NB4 (cell line): ENCODE measurements at regions not wholly inside any gene's neighbourhood (a gene's known extent, or its start where the extent isn't known, plus 50 kb on each side); places are given as distances from the start of the nearest gene placed in this dataset.

Source experiments
- CTCF ChIP-seq: IDR thresholded peaks from one replicate; pipeline ENCODE4 v1.5.1; 2012; ENCODE audit warnings: low read depth, low read length
- MAX ChIP-seq: IDR thresholded peaks from 2 replicates; pipeline ENCODE4 v1.6.1; 2011; ENCODE audit warnings: low read depth, low read length

- TF ChIP-seq CTCF (no peak), MAX (no peak)
These were observed 272.0 kb upstream of the RGMA start for GRCh38 chr15:93360976-93361375.
